ENCODE measurements at regions not wholly inside any gene's neighbourhood (a gene's known extent, or its start where the extent isn't known, plus 50 kb on each side); places are given as distances from the start of the nearest gene placed in this dataset.

- no peak for TF ChIP-seq EZH2 (IDR thresholded peaks at IDR 0.05; ENCODE audit: borderline replicate concordance, insufficient read depth, low read length, poor library complexity, severe bottlenecking)
- TF ChIP-seq, protein P1, sequence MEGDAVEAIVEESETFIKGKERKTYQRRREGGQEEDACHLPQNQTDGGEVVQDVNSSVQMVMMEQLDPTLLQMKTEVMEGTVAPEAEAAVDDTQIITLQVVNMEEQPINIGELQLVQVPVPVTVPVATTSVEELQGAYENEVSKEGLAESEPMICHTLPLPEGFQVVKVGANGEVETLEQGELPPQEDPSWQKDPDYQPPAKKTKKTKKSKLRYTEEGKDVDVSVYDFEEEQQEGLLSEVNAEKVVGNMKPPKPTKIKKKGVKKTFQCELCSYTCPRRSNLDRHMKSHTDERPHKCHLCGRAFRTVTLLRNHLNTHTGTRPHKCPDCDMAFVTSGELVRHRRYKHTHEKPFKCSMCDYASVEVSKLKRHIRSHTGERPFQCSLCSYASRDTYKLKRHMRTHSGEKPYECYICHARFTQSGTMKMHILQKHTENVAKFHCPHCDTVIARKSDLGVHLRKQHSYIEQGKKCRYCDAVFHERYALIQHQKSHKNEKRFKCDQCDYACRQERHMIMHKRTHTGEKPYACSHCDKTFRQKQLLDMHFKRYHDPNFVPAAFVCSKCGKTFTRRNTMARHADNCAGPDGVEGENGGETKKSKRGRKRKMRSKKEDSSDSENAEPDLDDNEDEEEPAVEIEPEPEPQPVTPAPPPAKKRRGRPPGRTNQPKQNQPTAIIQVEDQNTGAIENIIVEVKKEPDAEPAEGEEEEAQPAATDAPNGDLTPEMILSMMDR (IDR thresholded peaks at IDR 0.05; ENCODE audit: poor library complexity, severe bottlenecking) = no peak
- TF ChIP-seq REST (IDR thresholded peaks at IDR 0.05; ENCODE audit: borderline replicate concordance) = no peak
- no peak for TF ChIP-seq POLR2AphosphoS5 (IDR thresholded peaks at IDR 0.05)
Observed at GRCh38 chr15:36409819-36410218, 169.6 kb upstream of the CDIN1 start.

Measured in neural cell (in vitro differentiated cells).